Activated gamma-delta T cell treated with anti-CD3 and anti-CD28 coated beads, Interleukin-2, amount 50 U/mL, for 16 hours (primary cell): ENCODE measurements at regions not wholly inside any gene's neighbourhood (a gene's known extent, or its start where the extent isn't known, plus 50 kb on each side); places are given as distances from the start of the nearest gene placed in this dataset.
"Not testable (repeated sequence)": the region's sequence is repeated elsewhere in the genome, so short reads cannot be mapped to it uniquely, and the experiment has no call there.

Experiments
- DNase-seq: peaks from one replicate; pipeline ENCODE4 v3.0.0-alpha.2; 2020; ENCODE audit warnings: low read depth

GRCh38 chr3:105130911-105131310 lies 235.8 kb upstream of the ALCAM start:
- DNase-seq: no peak

GRCh38 chr3:105137911-105138310 lies 228.8 kb upstream of the ALCAM start:
- no peak for DNase-seq

GRCh38 chr3:105139881-105140560 lies 226.7 kb upstream of the ALCAM start:
- DNase-seq: no peak

GRCh38 chr3:105140899-105141367 lies 225.8 kb upstream of the ALCAM start:
- DNase-seq: no peak

GRCh38 chr3:105144837-105145236 lies 221.9 kb upstream of the ALCAM start:
- no peak for DNase-seq

GRCh38 chr3:105145511-105145910 lies 221.2 kb upstream of the ALCAM start:
- no peak for DNase-seq

GRCh38 chr3:105149197-105149596 lies 217.5 kb upstream of the ALCAM start:
- DNase-seq: not testable (repeated sequence)

GRCh38 chr3:105152987-105153386 lies 213.7 kb upstream of the ALCAM start:
- DNase-seq: no peak

- DNase-seq: no peak
These were observed 212.0 kb upstream of the ALCAM start for GRCh38 chr3:105154692-105155091.

GRCh38 chr3:105157067-105157765 lies 209.5 kb upstream of the ALCAM start:
- no peak for DNase-seq

GRCh38 chr3:105157766-105158085 lies 209.0 kb upstream of the ALCAM start:
- DNase-seq: no peak

GRCh38 chr3:105158286-105158685 lies 208.4 kb upstream of the ALCAM start:
- no peak for DNase-seq

- DNase-seq: no peak
These were observed 204.3 kb upstream of the ALCAM start for GRCh38 chr3:105162448-105162847.

- no peak for DNase-seq
These were observed 199.8 kb upstream of the ALCAM start for GRCh38 chr3:105166893-105167292.

- DNase-seq: no peak
These were observed 196.3 kb upstream of the ALCAM start for GRCh38 chr3:105170423-105170822.

- no peak for DNase-seq
These were observed 192.6 kb upstream of the ALCAM start for GRCh38 chr3:105174017-105174615.

- no peak for DNase-seq
These were observed 189.1 kb upstream of the ALCAM start for GRCh38 chr3:105177576-105177975.

- no peak for DNase-seq
These were observed 179.4 kb upstream of the ALCAM start for GRCh38 chr3:105187344-105187743.

- no peak for DNase-seq
These were observed 171.4 kb upstream of the ALCAM start for GRCh38 chr3:105195260-105195659.

- no peak for DNase-seq
These were observed 168.8 kb upstream of the ALCAM start for GRCh38 chr3:105197863-105198262.

GRCh38 chr3:105199217-105199616 lies 167.5 kb upstream of the ALCAM start:
- DNase-seq: no peak

GRCh38 chr3:105210141-105210540 lies 156.6 kb upstream of the ALCAM start:
- no peak for DNase-seq

- DNase-seq: no peak
These were observed 152.1 kb upstream of the ALCAM start for GRCh38 chr3:105214590-105214989.
